H1 (cell line): ENCODE measurements at regions not wholly inside any gene's neighbourhood (a gene's known extent, or its start where the extent isn't known, plus 50 kb on each side); places are given as distances from the start of the nearest gene placed in this dataset.

Source experiments
- CTCF ChIA-PET: fragments of 300-600 bp; sonication (Branson Sonifier 250); formaldehyde crosslinking; loops from one replicate; lab custom pipeline; 2021; ENCODE audit not compliant: partially characterized antibody; lab: Charles Lee
- POLR2A ChIA-PET: fragments of 300-600 bp; sonication (Branson Sonifier 250); formaldehyde crosslinking; loops from one replicate; lab custom pipeline; 2021; ENCODE audit warnings: inconsistent platforms; ENCODE audit not compliant: partially characterized antibody; lab: Charles Lee
- DNase-seq, 2 experiments: peaks; one replicate each; pipeline versions ENCODE4 v3.0.0 to v3.0.0-alpha.2; 2010 to 2022; ENCODE audit warnings: low spot score in 2 of 2, low read depth in 1 of 2, mixed read lengths in 1 of 2
- FAIRE-seq: peaks from 2 replicates; lab custom pipeline; 2011; peaks lifted over from hg19 to GRCh38; lab: Jason Lieb, UNC
- H2AFZ ChIP-seq: 2 replicates; pipeline ENCODE4 v1.8.1; 2012; ENCODE audit warnings: low read length, inconsistent platforms
- H2AK5ac ChIP-seq: 2 replicates; pipeline ENCODE4 v1.6.1; 2013; ENCODE audit warnings: low read depth, low read length
- H2BK120ac ChIP-seq: replicated peaks from 2 replicates; pipeline ENCODE3; 2013; ENCODE audit warnings: low read depth, low read length, inconsistent platforms
- H2BK12ac ChIP-seq: 2 replicates; pipeline ENCODE4 v1.6.1; 2013; ENCODE audit warnings: low read depth, low read length
- H2BK15ac ChIP-seq: 2 replicates; pipeline ENCODE4 v1.6.1; 2013; ENCODE audit warnings: low read length
- H2BK20ac ChIP-seq: 2 replicates; pipeline ENCODE4 v1.6.1; 2013; ENCODE audit warnings: low read length
- H2BK5ac ChIP-seq: 2 replicates; pipeline ENCODE4 v1.6.1; 2013; ENCODE audit warnings: low read depth, low read length
- H3K14ac ChIP-seq: 2 replicates; pipeline ENCODE4 v1.6.1; 2013; ENCODE audit warnings: inconsistent platforms; ENCODE audit not compliant: insufficient read length
- H3K18ac ChIP-seq: 2 replicates; pipeline ENCODE4 v1.6.1; 2013; ENCODE audit warnings: low read length; ENCODE audit errors: extremely low read depth
- H3K23ac ChIP-seq: 2 replicates; pipeline ENCODE4 v1.6.1; 2013; ENCODE audit warnings: inconsistent platforms; ENCODE audit not compliant: insufficient read length
- H3K23me2 ChIP-seq: 2 replicates; pipeline ENCODE4 v1.6.1; 2013; ENCODE audit warnings: low read depth, low read length
- H3K27ac ChIP-seq: 2 replicates; pipeline ENCODE4 v1.6.1; 2011; ENCODE audit warnings: low read depth, low read length, inconsistent platforms
- H3K27me3 ChIP-seq, 4 experiments: replicated peaks in 1 of 4; 1 replicate in 1 of 4; 2 replicates in 3 of 4; pipeline versions ENCODE4 v1.6.1 to v1.8.1; 2011 to 2013; ENCODE audit warnings: low read length in 3 of 4, mild to moderate bottlenecking in 3 of 4, inconsistent platforms in 2 of 4, mixed read lengths in 2 of 4, moderate library complexity in 1 of 4; ENCODE audit not compliant: control insufficient read depth in 3 of 4, insufficient read depth in 3 of 4; ENCODE audit errors: extremely low read depth in 1 of 4
- H3K36me3 ChIP-seq, 4 experiments: 2 replicates each; pipeline versions ENCODE4 v1.6.1 to v1.8.1; 2011 to 2013; ENCODE audit warnings: mild to moderate bottlenecking in 4 of 4, low read length in 3 of 4, moderate library complexity in 2 of 4, control low read depth in 1 of 4, inconsistent platforms in 1 of 4; ENCODE audit not compliant: insufficient read depth in 4 of 4, control insufficient read depth in 2 of 4
- H3K4ac ChIP-seq: replicated peaks from 2 replicates; pipeline ENCODE3; 2013; ENCODE audit warnings: low read length, low read depth, mixed read lengths, inconsistent platforms; ENCODE audit not compliant: insufficient read length
- H3K4me1 ChIP-seq, 4 experiments: replicated peaks in 1 of 4; 1 replicate in 1 of 4; 2 replicates in 3 of 4; pipeline versions ENCODE4 v1.6.1 to v1.8.1; 2011 to 2013; ENCODE audit warnings: low read length in 3 of 4, inconsistent platforms in 2 of 4, mixed read lengths in 1 of 4; ENCODE audit not compliant: insufficient read depth in 4 of 4, control insufficient read depth in 3 of 4
- H3K4me2 ChIP-seq, 2 experiments: 2 replicates each; pipeline versions ENCODE4 v1.6.1 to v1.8.1; 2011 to 2013; ENCODE audit warnings: low read depth in 2 of 2, low read length in 2 of 2, control low read depth in 1 of 2, inconsistent platforms in 1 of 2, mild to moderate bottlenecking in 1 of 2; ENCODE audit not compliant: insufficient read depth in 1 of 2
- H3K4me3 ChIP-seq, 4 experiments: fragments of 200-600, 300-600 bp in 1 of 4; sonication (generic), shearing (Covaris generic), sonication (Bioruptor Twin) in 1 of 4; 2 replicates each; pipeline versions ENCODE4 v1.5.1 to v1.8.1; 2011 to 2016; ENCODE audit warnings: low read length in 4 of 4, low read depth in 3 of 4, control low read depth in 2 of 4, inconsistent platforms in 2 of 4, mild to moderate bottlenecking in 2 of 4, mixed read lengths in 1 of 4, moderate library complexity in 1 of 4; ENCODE audit not compliant: insufficient read depth in 2 of 4; ENCODE audit errors: extremely low read depth in 1 of 4
- H3K56ac ChIP-seq: replicated peaks from 2 replicates; pipeline ENCODE3; 2013; ENCODE audit warnings: low read depth, mild to moderate bottlenecking, mixed read lengths, low read length, inconsistent platforms; ENCODE audit not compliant: insufficient read length
- H3K79me1 ChIP-seq: 2 replicates; pipeline ENCODE4 v1.6.1; 2013; ENCODE audit warnings: low read depth, low read length, control low read depth
- H3K79me2 ChIP-seq, 2 experiments: 2 replicates each; pipeline versions ENCODE4 v1.6.1 to v1.8.1; 2012 to 2013; ENCODE audit warnings: low read length in 2 of 2, mild to moderate bottlenecking in 2 of 2, inconsistent platforms in 1 of 2; ENCODE audit not compliant: insufficient read depth in 2 of 2, control insufficient read depth in 1 of 2
- H3K9ac ChIP-seq, 4 experiments: replicated peaks in 1 of 4; 1 replicate in 1 of 4; 2 replicates in 3 of 4; pipeline versions ENCODE4 v1.6.1 to v1.8.1; 2011 to 2013; ENCODE audit warnings: low read depth in 3 of 4, low read length in 3 of 4, control low read depth in 2 of 4, mild to moderate bottlenecking in 2 of 4, moderate library complexity in 2 of 4, inconsistent platforms in 1 of 4; ENCODE audit errors: extremely low read depth in 1 of 4
- H3K9me3 ChIP-seq, 2 experiments: 2 replicates each; pipeline versions ENCODE4 v1.6.1 to v1.8.1; 2012 to 2013; ENCODE audit warnings: mild to moderate bottlenecking in 2 of 2, moderate library complexity in 2 of 2, control low read depth in 1 of 2, inconsistent platforms in 1 of 2, low read depth in 1 of 2, low read length in 1 of 2, mixed read lengths in 1 of 2; ENCODE audit not compliant: insufficient read depth in 2 of 2
- H4K20me1 ChIP-seq, 2 experiments: replicated peaks in 1 of 2; 2 replicates each; pipeline versions ENCODE3 to v1.8.1; 2011 to 2013; ENCODE audit warnings: inconsistent platforms in 2 of 2, low read length in 2 of 2, mild to moderate bottlenecking in 1 of 2; ENCODE audit not compliant: insufficient read depth in 2 of 2, control insufficient read depth in 1 of 2
- H4K5ac ChIP-seq: 2 replicates; pipeline ENCODE4 v1.6.1; 2013; ENCODE audit warnings: low read length, low read depth, mixed read lengths, inconsistent platforms; ENCODE audit not compliant: insufficient read length
- H4K8ac ChIP-seq: 2 replicates; pipeline ENCODE4 v1.8.0; 2013; ENCODE audit warnings: mild to moderate bottlenecking, moderate library complexity, low read length, inconsistent platforms; ENCODE audit not compliant: insufficient read depth; ENCODE audit errors: extremely low read depth
- H4K91ac ChIP-seq: replicated peaks from 2 replicates; pipeline ENCODE3; 2013; ENCODE audit warnings: low read length, mixed read lengths, inconsistent platforms; ENCODE audit not compliant: insufficient read length
- BCL11A ChIP-seq, 2 experiments: IDR thresholded peaks; one replicate each; pipeline ENCODE4 v1.6.1; 2011; ENCODE audit warnings: low read depth in 2 of 2, low read length in 2 of 2, mild to moderate bottlenecking in 2 of 2
- CBX5 ChIP-seq: fragments of 300-800, 300-1000 bp; sonication (generic); IDR thresholded peaks from 2 replicates; pipeline ENCODE4 v1.7.1; 2016; ENCODE audit warnings: antibody characterized with exemption, low read length, low read depth
- CHD2 ChIP-seq: IDR thresholded peaks from 2 replicates; pipeline ENCODE4 v1.6.1; 2012; ENCODE audit warnings: low read length, improper control_type of control experiment
- E2F6 ChIP-seq: IDR thresholded peaks from 2 replicates; pipeline ENCODE4 v1.6.1; 2012; ENCODE audit warnings: inconsistent platforms
- EGR1 ChIP-seq: IDR thresholded peaks from 2 replicates; pipeline ENCODE4 v1.6.1; 2011; ENCODE audit warnings: low read depth, low read length, borderline replicate concordance
- HDAC6 ChIP-seq: IDR thresholded peaks from one replicate; pipeline ENCODE4 v1.7.1; 2012; ENCODE audit warnings: low read depth, mild to moderate bottlenecking, inconsistent platforms, low read length, moderate library complexity
- NANOG ChIP-seq: IDR thresholded peaks from 2 replicates; pipeline ENCODE4 v1.6.1; 2011; ENCODE audit warnings: low read length, low read depth, mild to moderate bottlenecking, inconsistent platforms; ENCODE audit not compliant: insufficient read depth, poor library complexity, severe bottlenecking
- RFX5 ChIP-seq: IDR thresholded peaks from 2 replicates; pipeline ENCODE4 v1.6.1; 2011; ENCODE audit warnings: low read depth, low read length, improper control_type of control experiment, borderline replicate concordance
- RNF2 ChIP-seq: fragments of 200-900, 300-1000 bp; sonication (generic); IDR thresholded peaks from 2 replicates; pipeline ENCODE4 v1.7.1; 2016; ENCODE audit warnings: borderline replicate concordance, low read depth, mild to moderate bottlenecking, antibody characterized with exemption, low read length; ENCODE audit not compliant: poor library complexity, severe bottlenecking; ENCODE audit errors: missing control alignments
- SAP30 ChIP-seq: fragments of 300-600 bp; sonication (generic); IDR thresholded peaks from 2 replicates; pipeline ENCODE4 v1.7.1; 2012; ENCODE audit warnings: low read length, moderate library complexity, mild to moderate bottlenecking, inconsistent platforms; ENCODE audit not compliant: insufficient read depth, insufficient replicate concordance
- SIRT6 ChIP-seq: IDR thresholded peaks from one replicate; pipeline ENCODE4 v1.7.1; 2012; ENCODE audit warnings: low read length, inconsistent platforms
- SP1 ChIP-seq: IDR thresholded peaks from 2 replicates; pipeline ENCODE4 v1.6.1; 2011; ENCODE audit warnings: low read depth, low read length
- TCF12 ChIP-seq: IDR thresholded peaks from 2 replicates; pipeline ENCODE4 v1.6.1; 2011; ENCODE audit warnings: low read depth, mild to moderate bottlenecking, low read length
- WGBS, 2 experiments: shearing (Covaris generic) in 1 of 2; methylation state at CpG; one replicate each; pipeline versions ENCODE4 v1.1.6 to v1.1.7; 2013 to 2015; ENCODE audit warnings: low lambda C conversion rate in 2 of 2, mixed read lengths in 2 of 2, inconsistent platforms in 1 of 2, low coverage in 1 of 2, missing lambda C conversion rate in 1 of 2; ENCODE audit not compliant: insufficient replicate concordance in 2 of 2, insufficient coverage in 1 of 2, insufficient read length in 1 of 2; ENCODE audit errors: extremely low coverage in 1 of 2, missing lambda C conversion rate in 1 of 2; 5-methylcytosine and 5-hydroxymethylcytosine counted together

- Histone ChIP-seq H2BK12ac (no peak overlapping the region), H3K4me1 (peaks cover 0 to 5% (median 0%) of the 10 kb centered on the region in 4 experiments; a peak in 1 of 7 replicates), H3K36me3 (no peaks in the 10 kb centered on the region), H3K9me3 (no peaks in the 10 kb centered on the region), H2BK120ac (no peak overlapping the region), H4K91ac (no peak overlapping the region), H3K27ac (no peak overlapping the region), H3K23me2 (no peaks in the 10 kb centered on the region), H3K56ac (no peak overlapping the region), H2BK20ac (no peak overlapping the region), H4K20me1 (no peaks in the 10 kb centered on the region), H3K18ac (no peak overlapping the region), H2AFZ (no peak overlapping the region), H3K27me3 (no peaks in the 10 kb centered on the region), H2AK5ac (no peak overlapping the region), H3K4me2 (no peak overlapping the region), H4K5ac (no peak overlapping the region), H3K4ac (no peak overlapping the region), H3K79me2 (no peaks in the 10 kb centered on the region), H4K8ac (no peak overlapping the region), H2BK5ac (no peak overlapping the region), H3K23ac (no peak overlapping the region), H2BK15ac (no peak overlapping the region), H3K79me1 (no peaks in the 10 kb centered on the region), H3K9ac (no peak overlapping the region), H3K4me3 (no peak overlapping the region), H3K14ac (no peak overlapping the region)
- FAIRE-seq (no peak), DNase-seq (no peak)
- TF ChIP-seq RNF2, result no peak
- no peak for TF ChIP-seq RFX5
- no peak for TF ChIP-seq SAP30
- TF ChIP-seq SP1, result no peak
- TF ChIP-seq CBX5, result no peak
- TF ChIP-seq E2F6, result no peak
- TF ChIP-seq TCF12, result no peak
- no peak for TF ChIP-seq BCL11A (IDR thresholded peaks at IDR 0.05; ENCODE audit: low read depth in 2 of 2, low read length in 2 of 2)
- TF ChIP-seq NANOG, result no peak
- no peak for TF ChIP-seq CHD2
- no peak for TF ChIP-seq SIRT6
- TF ChIP-seq EGR1, result no peak
- no peak for TF ChIP-seq HDAC6
- WGBS, 2 experiments, result 94% methylated on average over 1 of the region's 1 CpG; no CpG with 5 or more reads in 1 of the 2 experiments
- CTCF ChIA-PET, result no interaction called here
- POLR2A ChIA-PET, result no interaction called here
Measured at GRCh38 chr11:97847730-97848129, 1173.0 kb upstream of the CNTN5 start.
